B cell (primary cell): ENCODE measurements at regions not wholly inside any gene's neighbourhood (a gene's known extent, or its start where the extent isn't known, plus 50 kb on each side); places are given as distances from the start of the nearest gene placed in this dataset.

Experiments
- ATAC-seq: fragments of 200-7000 bp; cut with Tn5 transposase; one replicate; pipeline ENCODE4 v1.10.0; 2021; ENCODE audit warnings: low read depth, mild to moderate bottlenecking, moderate number of reproducible peaks, moderate library complexity
- CTCF ChIA-PET: fragments of 350-600 bp; sonication (Branson Sonifier 250); formaldehyde crosslinking; loops from one replicate; lab custom pipeline; 2021; ENCODE audit warnings: antibody characterized with exemption, inconsistent platforms; lab: Charles Lee
- POLR2A ChIA-PET: fragments of 350-600 bp; sonication (Branson Sonifier 250); formaldehyde crosslinking; loops from one replicate; lab custom pipeline; 2021; ENCODE audit warnings: antibody characterized with exemption; lab: Charles Lee
- DNase-seq: peaks from one replicate; pipeline ENCODE4 v3.0.0; 2013
- H2AFZ ChIP-seq: 2 replicates; pipeline ENCODE4 v1.6.1; 2012; ENCODE audit warnings: mild to moderate bottlenecking, low read depth, low read length; ENCODE audit not compliant: insufficient read depth, poor library complexity, severe bottlenecking
- H3K27ac ChIP-seq, 2 donors: 1 replicate in 1 of 2; 2 replicates in 1 of 2; pipeline ENCODE4 v1.5.1; 2012 to 2013; ENCODE audit warnings: low read length in 2 of 2, mild to moderate bottlenecking in 2 of 2, moderate library complexity in 1 of 2
- H3K27me3 ChIP-seq, 4 experiments: fragments of 200-600 bp in 1 of 4; sonication (generic) in 1 of 4; replicated peaks in 1 of 4; 1 replicate in 2 of 4; 2 replicates in 2 of 4; pipeline versions ENCODE4 v1.6.1 to v1.7.0; 2013 to 2016; ENCODE audit warnings: low read length in 3 of 4, mild to moderate bottlenecking in 2 of 4, mixed read lengths in 1 of 4, moderate library complexity in 1 of 4; ENCODE audit not compliant: insufficient read depth in 4 of 4, control insufficient read depth in 3 of 4; ENCODE audit errors: control extremely low read depth in 1 of 4
- H3K36me3 ChIP-seq, 2 experiments: replicated peaks in 1 of 2; 1 replicate in 1 of 2; 2 replicates in 1 of 2; pipeline versions ENCODE4 v1.6.1 to v1.7.1; 2013; ENCODE audit warnings: low read length in 1 of 2; ENCODE audit not compliant: insufficient read depth in 2 of 2, control insufficient read depth in 1 of 2; ENCODE audit errors: control extremely low read depth in 1 of 2, extremely low read depth in 1 of 2
- H3K4me1 ChIP-seq, 2 donors: fragments of 200-600 bp in 1 of 2; sonication (generic) in 1 of 2; 1 replicate in 1 of 2; 2 replicates in 1 of 2; pipeline versions ENCODE4 v1.5.1 to v1.6.1; 2013 to 2017; ENCODE audit warnings: low read length in 2 of 2; ENCODE audit not compliant: control insufficient read depth in 2 of 2, insufficient read depth in 2 of 2
- H3K4me2 ChIP-seq: replicated peaks from 2 replicates; pipeline ENCODE3; 2012; ENCODE audit warnings: mild to moderate bottlenecking, low read depth, low read length; ENCODE audit not compliant: poor library complexity, severe bottlenecking
- H3K4me3 ChIP-seq, 5 experiments: fragments of 200-600 bp in 1 of 5; sonication (generic) in 1 of 5; 1 replicate in 3 of 5; 2 replicates in 2 of 5; pipeline versions ENCODE4 v1.5.1 to v1.7.0; 2011 to 2016; ENCODE audit warnings: low read length in 4 of 5, mild to moderate bottlenecking in 4 of 5, low read depth in 2 of 5, control low read depth in 1 of 5, moderate library complexity in 1 of 5; ENCODE audit not compliant: insufficient read depth in 1 of 5; ENCODE audit errors: control extremely low read depth in 1 of 5, extremely low read depth in 1 of 5
- H3K79me2 ChIP-seq: fragments of 200-600 bp; sonication (generic); one replicate; pipeline ENCODE4 v1.6.0; 2016; ENCODE audit warnings: low read length; ENCODE audit not compliant: control insufficient read depth, insufficient read depth
- H3K9ac ChIP-seq: fragments of 200-600 bp; sonication (generic); 2 replicates; pipeline ENCODE4 v1.6.1; 2017; ENCODE audit warnings: mild to moderate bottlenecking, low read length, moderate library complexity
- H3K9me3 ChIP-seq, 3 donors: one replicate each; pipeline versions ENCODE4 v1.6.1 to v1.7.1; 2013; ENCODE audit warnings: low read length in 2 of 3; ENCODE audit not compliant: control insufficient read depth in 2 of 3, insufficient read depth in 1 of 3; ENCODE audit errors: control extremely low read depth in 1 of 3
- H4K20me1 ChIP-seq: 2 replicates; pipeline ENCODE4 v1.6.0; 2012; ENCODE audit warnings: mild to moderate bottlenecking, low read length; ENCODE audit not compliant: insufficient read depth, control insufficient read depth, poor library complexity, severe bottlenecking
- H3K27ac Mint-ChIP-seq: one replicate; pipeline ENCODE4 v1.8.0; 2021; ENCODE audit warnings: mixed read lengths
- H3K27me3 Mint-ChIP-seq: one replicate; pipeline ENCODE4 v1.8.0; 2021; ENCODE audit warnings: mixed read lengths
- H3K4me1 Mint-ChIP-seq: one replicate; pipeline ENCODE4 v1.8.0; 2021; ENCODE audit warnings: mixed read lengths
- H3K4me3 Mint-ChIP-seq: one replicate; pipeline ENCODE4 v1.8.0; 2021; ENCODE audit warnings: mixed read lengths
- H3K9me3 Mint-ChIP-seq: one replicate; pipeline ENCODE4 v1.8.0; 2022; ENCODE audit warnings: mixed read lengths; ENCODE audit not compliant: insufficient read depth
- CTCF ChIP-seq: fragments of 200-600 bp; IDR thresholded peaks from one replicate; pipeline ENCODE4 v1.8.0; 2022; ENCODE audit warnings: antibody characterized with exemption, mild to moderate bottlenecking
- EZH2 ChIP-seq: IDR thresholded peaks from 2 replicates; pipeline ENCODE4 v1.6.1; 2012; ENCODE audit warnings: borderline replicate concordance, low read depth, mild to moderate bottlenecking, moderate library complexity, low read length; ENCODE audit not compliant: insufficient read depth, poor library complexity, severe bottlenecking
- WGBS: methylation state at CpG from one replicate; pipeline ENCODE4 v1.1.5; 2013; ENCODE audit warnings: missing lambda C conversion rate; ENCODE audit not compliant: insufficient coverage; 5-methylcytosine and 5-hydroxymethylcytosine counted together
- intact Hi-C: fragments of 100-400 bp; cut with micrococcal nuclease; formaldehyde crosslinking; loops from one replicate; pipeline ENCODE4 v1.10.0; 2022

GRCh38 chr13:106989876-106990275 is 421.9 kb upstream of the ARGLU1 start:
- Mint-ChIP-seq H3K9me3 (peaks cover 3% of the 10 kb centered on the region), H3K4me3 (no peak overlapping the region), H3K27me3 (no peaks in the 10 kb centered on the region), H3K4me1 (no peaks in the 10 kb centered on the region), H3K27ac (no peak overlapping the region)
- CTCF ChIA-PET: no interaction called here
- Histone ChIP-seq H4K20me1 (no peaks in the 10 kb centered on the region), H3K4me2 (no peak overlapping the region), H3K27ac (no peak overlapping the region), H3K36me3 (no peaks in the 10 kb centered on the region), H3K27me3 (no peaks in the 10 kb centered on the region), H3K9ac (no peak overlapping the region), H2AFZ (no peak overlapping the region), H3K79me2 (no peaks in the 10 kb centered on the region), H3K4me3 (no peak overlapping the region), H3K9me3 (no peaks in the 10 kb centered on the region), H3K4me1 (no peaks in the 10 kb centered on the region)
- WGBS: no CpG with 5 or more reads among the region's 3 CpGs
- DNase-seq (no peak), ATAC-seq (no peak)
- no peak for TF ChIP-seq CTCF
- TF ChIP-seq EZH2: no peak
- POLR2A ChIA-PET: no interaction called here
- intact Hi-C loops: no loop called here

- no peaks in the 10 kb centered on the region for H4K20me1 ChIP-seq
- H3K9me3 ChIP-seq: no peaks in the 10 kb centered on the region
- H3K27ac Mint-ChIP-seq: no peak overlapping the region
- no peaks in the 10 kb centered on the region for H3K4me1 ChIP-seq
- H3K36me3 ChIP-seq: no peaks in the 10 kb centered on the region
- H3K4me1 Mint-ChIP-seq: no peaks in the 10 kb centered on the region
- no peaks in the 10 kb centered on the region for H3K27me3 ChIP-seq
- no peak overlapping the region for H3K4me3 ChIP-seq
- no peaks in the 10 kb centered on the region for H3K27me3 Mint-ChIP-seq
- no peak overlapping the region for H2AFZ ChIP-seq
- no peak for TF ChIP-seq CTCF
- TF ChIP-seq EZH2: no peak
- no peak overlapping the region for H3K27ac ChIP-seq
- H3K4me2 ChIP-seq: no peak overlapping the region
- H3K9ac ChIP-seq: no peak overlapping the region
- no peak overlapping the region for H3K4me3 Mint-ChIP-seq
- WGBS: 0% methylated on average over 4 of the region's 5 CpGs
- ChIA-PET CTCF (interaction anchor here (0.7 kb wide), 1 partner anchor 68 kb away, joined by 3 read pairs; no protein-coding TSS in a partner anchor), POLR2A (no interaction called here)
- H3K79me2 ChIP-seq: no peaks in the 10 kb centered on the region
- intact Hi-C loops: no loop called here
- DNase-seq (no peak), ATAC-seq (no peak)
- peaks cover 3% of the 10 kb centered on the region for H3K9me3 Mint-ChIP-seq
Observed at GRCh38 chr13:106987427-106987785, 419.5 kb upstream of the ARGLU1 start.
